NCI-H1092 (cell line): ENCODE measurements at regions not wholly inside any gene's neighbourhood (a gene's known extent, or its start where the extent isn't known, plus 50 kb on each side); places are given as distances from the start of the nearest gene placed in this dataset.

Experiments
- DNase-seq: peaks from one replicate; lab custom pipeline; 2025; lab: John Stamatoyannopoulos, UW

GRCh38 chr4:137676357-137676998 is 144.2 kb upstream of the PCDH18 start:
- DNase-seq, result no peak

DNA sequence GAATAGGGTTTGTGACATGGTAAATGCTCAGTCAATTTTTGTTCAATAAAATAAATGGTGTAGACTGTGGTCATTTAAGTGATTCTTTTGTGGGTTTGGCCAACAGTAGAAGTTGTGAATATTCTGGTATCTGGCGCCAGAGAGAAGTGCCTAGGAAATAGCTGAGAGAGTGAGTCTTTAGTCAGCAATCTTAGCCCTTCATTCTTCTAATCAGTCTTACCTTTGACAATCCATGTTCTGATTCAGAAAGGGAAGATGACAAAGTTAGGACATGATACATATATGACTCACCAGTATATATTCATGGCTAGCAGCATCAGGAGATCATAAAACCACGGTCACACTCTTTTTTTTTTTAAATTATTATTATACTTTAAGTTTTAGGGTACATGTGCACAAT is 141.8 kb upstream of the PCDH18 start:
- DNase-seq, result no peak

DNA sequence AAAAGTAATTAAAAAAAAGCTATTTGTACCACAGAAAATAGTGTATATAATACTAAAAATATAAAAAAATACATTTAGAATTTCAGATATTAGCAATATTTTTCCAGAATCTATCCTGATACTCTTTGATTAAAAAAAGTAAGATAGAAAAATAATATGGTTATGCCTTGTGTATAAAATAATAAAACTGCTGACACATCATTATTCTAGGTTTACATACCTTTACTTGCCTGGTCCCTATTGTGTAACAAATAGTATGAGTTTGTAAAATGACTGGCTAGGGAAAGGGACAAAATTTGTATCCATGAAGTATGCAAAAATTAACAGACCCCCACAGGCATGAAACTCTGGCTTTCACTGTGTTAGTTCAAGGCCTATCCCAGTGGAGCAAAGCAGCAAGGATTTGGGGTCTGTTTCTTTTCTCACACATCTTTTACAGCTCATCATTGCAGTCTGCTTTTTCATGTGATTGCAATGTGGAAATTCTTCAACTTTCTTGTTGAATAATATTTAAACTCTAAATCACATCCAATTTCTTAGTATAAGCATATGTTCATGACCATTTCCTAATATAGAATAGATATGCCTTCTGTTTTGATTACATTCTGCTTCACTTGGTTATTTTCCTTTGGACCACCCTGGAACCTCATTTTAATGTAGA is 136.7 kb upstream of the PCDH18 start:
- no peak for DNase-seq

- DNase-seq, result no peak
Observed at GRCh38 chr4:137664416-137664815, 132.1 kb upstream of the PCDH18 start.

DNA sequence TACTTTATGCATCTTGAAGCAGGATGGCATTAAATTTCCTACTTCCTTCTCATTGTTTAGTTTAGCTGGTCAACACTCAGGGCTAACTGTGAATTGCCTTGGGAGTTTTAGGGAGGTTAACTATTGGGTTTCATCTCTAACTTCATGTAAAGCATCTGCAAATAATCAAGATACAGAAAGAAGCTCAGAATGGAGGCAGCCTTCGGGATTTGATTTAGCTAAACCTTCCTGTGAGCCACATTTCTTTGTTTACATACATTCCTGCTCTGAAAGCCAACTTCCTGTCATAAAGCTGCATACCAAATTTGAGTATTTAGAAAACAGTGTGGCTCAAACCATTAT is 131.7 kb upstream of the PCDH18 start:
- no peak for DNase-seq

DNA sequence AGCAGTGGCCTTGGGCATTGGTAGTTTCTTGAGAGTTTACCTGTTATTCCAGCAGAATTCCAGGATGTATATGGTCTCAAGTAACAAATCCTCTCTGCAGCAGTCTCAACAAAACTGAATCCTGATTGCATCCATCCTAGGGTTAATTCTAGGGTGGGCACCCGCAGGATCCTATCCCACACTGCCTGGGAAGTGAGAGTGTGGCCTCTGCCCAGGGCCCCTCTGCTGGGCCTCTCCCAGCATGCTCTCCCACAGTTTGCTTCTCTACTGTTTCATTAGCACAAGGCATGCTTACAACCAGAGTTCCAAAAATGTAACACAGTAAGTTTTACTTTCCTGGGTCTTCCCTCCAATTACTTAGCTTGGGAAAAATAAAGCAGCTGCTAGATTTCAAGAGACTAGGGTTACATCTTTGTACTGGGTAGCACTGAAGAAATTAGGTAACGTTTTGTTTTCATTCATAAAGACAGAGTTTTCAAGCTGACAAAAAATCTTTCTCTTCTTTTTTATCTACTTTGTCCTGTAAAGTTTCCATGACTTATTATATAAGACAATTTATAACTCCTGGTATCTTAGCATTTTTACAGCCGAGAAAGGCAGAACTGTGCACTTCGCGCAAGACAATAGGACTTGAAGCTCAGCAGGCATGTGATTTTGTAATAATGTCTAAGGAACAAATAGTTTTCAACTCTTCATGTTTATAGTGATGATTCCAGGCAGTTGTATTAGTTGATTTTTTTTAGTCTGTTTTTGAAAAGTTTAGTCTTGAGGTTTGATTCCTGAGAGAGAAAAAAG is 131.2 kb upstream of the PCDH18 start:
- no peak for DNase-seq

DNA sequence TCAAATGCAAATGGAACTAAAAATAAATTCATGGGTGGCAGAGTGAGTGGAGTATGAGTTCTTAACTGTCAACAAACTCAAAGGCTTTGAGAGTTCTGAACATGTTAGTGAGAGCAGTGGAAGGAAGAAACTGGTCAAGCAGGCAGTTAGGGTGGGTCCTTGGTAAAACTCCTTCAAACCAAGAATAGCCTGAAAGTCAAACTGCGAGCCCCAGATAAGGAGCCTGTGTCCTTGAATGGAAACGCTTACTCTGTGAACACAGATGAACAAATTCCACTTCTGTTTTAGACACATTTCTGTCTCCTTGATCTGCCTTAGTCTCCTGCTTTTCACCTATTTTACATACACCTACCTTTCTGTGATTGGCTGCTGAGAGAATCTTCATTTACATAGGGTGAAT is 129.4 kb upstream of the PCDH18 start:
- no peak for DNase-seq

DNA sequence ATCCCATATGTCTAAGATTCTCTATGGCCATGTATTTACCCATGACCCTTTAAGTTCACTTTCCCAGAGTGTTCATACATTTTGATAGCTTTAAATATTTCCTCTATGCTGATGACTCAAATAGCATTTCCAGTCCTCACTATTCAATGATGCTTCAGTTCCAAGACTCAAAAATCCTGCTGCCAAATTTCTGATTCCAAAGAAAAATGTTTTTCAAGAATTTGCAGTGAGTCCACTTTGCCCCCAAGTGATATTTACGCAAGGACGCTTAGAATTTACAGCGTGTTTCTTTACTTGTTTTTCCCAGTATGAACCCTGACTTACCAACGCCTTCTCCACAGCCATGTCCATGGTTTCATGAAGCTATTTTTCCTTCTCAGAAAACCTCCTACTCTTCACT is 127.9 kb upstream of the PCDH18 start:
- no peak for DNase-seq

DNA sequence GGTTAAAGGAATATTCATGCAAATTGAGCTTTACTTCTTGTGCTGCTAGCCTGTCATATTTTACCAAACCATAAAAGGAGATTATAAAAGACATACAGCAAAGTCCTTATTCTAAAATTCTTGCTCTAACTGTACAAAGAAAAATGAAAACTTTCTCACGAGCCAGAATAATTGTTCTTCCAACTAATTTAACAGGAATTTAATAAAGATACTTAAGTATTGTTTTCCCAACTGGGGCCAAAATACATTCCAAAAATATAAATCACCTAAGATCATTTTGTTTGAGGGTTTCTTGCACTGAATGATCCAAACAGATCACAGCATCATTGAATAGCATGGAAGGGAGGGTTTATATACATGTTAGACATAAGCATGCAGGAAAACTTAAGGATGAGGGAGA is 127.1 kb upstream of the PCDH18 start:
- no peak for DNase-seq

DNA sequence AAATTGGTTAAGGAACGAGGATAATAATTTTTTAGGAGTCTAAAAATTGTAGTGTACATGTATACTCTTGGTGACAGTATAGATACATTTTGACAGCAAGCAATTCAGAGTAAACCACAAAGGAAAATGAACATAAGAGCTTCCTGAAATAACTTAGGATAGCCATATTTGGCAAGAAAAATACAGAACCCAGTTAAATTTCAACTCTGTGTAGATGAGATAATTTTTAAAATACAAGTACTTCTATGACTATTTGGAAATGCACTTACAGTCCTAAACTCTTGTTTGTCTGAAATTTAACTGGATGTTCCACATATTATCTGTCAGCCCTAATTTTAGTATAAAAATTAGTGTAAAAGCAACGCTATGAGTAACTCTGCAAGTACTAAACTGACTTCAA is 124.4 kb upstream of the PCDH18 start:
- DNase-seq, result no peak

- DNase-seq, result no peak
Observed at GRCh38 chr4:137655302-137655701, 123.0 kb upstream of the PCDH18 start.

DNA sequence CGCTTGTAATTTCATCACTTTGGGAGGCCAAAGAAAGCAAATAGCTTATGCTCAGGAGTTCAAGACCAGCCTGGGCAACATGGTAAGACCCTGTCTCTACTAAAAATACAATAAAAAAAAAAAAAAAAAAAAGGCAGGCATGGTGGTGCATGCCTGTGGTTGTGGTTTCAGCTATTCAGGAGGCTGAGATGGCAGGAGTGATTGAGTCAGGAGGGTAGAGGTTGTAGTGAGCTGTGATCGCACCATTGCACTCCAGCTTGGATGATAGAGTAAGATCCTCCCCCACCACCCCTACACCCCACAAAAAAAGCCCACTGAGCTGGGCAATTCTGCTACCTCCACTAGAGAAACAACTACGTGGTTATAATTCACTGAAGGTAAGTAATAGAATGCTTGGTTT is 118.8 kb upstream of the PCDH18 start:
- DNase-seq, result no peak

- no peak for DNase-seq
Observed at GRCh38 chr4:137649711-137650450, 117.6 kb upstream of the PCDH18 start.

DNA sequence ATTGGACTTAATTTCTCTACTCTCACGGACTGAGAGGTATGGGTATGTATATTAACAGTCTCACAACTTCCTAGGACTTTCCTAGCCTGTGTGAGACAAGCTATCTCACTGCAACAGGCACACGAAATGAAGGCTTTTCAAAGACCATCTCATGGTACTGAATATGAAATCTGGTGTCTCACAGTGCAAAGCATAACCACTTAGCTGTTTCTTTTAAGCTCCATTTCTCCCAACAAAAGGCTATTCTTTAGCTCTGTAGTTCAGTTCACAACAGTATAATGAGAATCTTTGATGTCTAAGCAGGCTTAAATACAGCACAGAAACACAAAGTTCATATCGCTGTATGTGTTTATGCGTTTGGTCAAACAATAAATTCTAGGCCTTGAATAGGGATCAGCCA is 116.2 kb upstream of the PCDH18 start:
- DNase-seq, result no peak

GRCh38 chr4:137647375-137647774 is 115.1 kb upstream of the PCDH18 start:
- DNase-seq, result no peak

- DNase-seq, result no peak
Observed at GRCh38 chr4:137644201-137644600, 111.9 kb upstream of the PCDH18 start.

GRCh38 chr4:137641544-137641943 is 109.2 kb upstream of the PCDH18 start:
- no peak for DNase-seq

DNA sequence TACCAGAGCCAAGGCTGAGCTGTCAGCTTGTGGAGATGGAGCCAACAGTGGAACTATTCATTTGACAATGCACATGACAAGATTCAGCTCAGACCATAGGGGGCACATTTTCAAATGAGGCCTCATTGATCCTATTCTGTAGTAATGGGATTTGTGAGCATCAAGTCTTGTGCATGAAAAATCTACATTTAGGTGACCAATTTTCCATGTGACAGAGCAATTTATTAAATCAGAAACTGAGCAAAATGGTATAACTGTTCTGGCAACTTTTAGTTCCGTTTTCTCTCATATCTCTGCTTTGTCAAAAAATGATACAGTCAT is 108.5 kb upstream of the PCDH18 start:
- no peak for DNase-seq

- no peak for DNase-seq
Observed at GRCh38 chr4:137640156-137640837, 108.0 kb upstream of the PCDH18 start.

DNA sequence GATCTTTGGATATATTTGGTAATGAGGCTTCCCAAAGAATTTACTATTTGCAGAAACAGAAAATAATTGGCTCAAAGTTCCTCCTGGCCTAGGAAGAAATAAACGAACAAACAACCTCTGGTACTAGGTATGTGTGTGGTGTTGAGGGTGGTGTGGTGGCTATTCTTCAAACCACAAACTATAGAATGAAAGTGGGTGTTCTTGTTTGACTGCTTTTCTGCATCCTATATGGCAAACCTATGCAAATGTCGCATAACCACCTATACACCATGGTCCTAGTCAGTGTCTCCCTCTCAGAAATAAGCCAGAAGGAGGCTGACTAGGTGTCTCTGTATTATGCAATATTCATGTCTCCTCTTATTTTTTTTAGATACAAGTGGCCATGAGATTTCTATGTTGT is 106.6 kb upstream of the PCDH18 start:
- no peak for DNase-seq

DNA sequence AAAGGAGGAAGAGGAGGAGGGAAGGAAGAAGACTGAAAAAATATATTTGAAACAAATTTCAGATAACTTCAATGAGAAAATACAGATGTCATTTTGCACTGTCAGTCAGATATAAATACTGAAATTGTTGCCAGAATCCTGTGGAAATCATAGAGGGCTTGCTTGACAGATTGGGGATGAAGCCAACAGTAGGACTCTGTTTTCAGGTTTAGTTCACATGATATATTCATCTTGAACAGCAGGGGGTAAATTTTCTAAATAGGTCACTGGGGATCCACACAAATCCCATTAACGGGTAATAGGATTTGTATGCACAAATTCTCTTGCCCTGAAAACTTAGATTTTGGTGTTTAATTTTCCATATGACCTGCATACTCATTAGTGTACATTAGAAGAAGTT is 103.3 kb upstream of the PCDH18 start:
- DNase-seq, result no peak

DNA sequence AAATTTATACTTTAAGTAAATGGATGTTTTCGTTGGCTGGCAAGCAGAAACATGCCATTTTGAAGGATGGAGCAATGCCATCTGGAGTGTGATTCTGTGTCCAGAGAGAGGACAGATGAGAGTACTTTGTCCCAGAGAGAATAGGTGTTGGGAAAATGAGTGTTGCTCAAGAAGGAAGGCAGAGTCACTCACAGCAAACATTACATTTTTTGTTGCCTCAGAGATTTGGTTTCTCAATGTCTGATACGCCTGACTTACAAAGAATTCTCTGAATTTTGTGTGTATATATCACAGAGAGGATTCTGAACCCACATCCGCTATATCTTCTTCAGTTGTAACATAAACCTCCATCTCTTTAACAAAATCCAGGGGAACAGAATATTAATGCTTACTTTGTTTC is 102.8 kb upstream of the PCDH18 start:
- DNase-seq, result no peak
